Eye (tissue), 1 donor: ENCODE measurements at regions not wholly inside any gene's neighbourhood (a gene's known extent, or its start where the extent isn't known, plus 50 kb on each side); places are given as distances from the start of the nearest gene placed in this dataset.
A peak's percentile ranks its signal among the peaks of the same experiment; 100 is the strongest.
"Not testable (repeated sequence)": the region's sequence is repeated elsewhere in the genome, so short reads cannot be mapped to it uniquely, and the experiment has no call there.

Source experiments
- DNase-seq: peaks from one replicate; pipeline ENCODE4 v3.0.0-alpha.2; 2015

DNA sequence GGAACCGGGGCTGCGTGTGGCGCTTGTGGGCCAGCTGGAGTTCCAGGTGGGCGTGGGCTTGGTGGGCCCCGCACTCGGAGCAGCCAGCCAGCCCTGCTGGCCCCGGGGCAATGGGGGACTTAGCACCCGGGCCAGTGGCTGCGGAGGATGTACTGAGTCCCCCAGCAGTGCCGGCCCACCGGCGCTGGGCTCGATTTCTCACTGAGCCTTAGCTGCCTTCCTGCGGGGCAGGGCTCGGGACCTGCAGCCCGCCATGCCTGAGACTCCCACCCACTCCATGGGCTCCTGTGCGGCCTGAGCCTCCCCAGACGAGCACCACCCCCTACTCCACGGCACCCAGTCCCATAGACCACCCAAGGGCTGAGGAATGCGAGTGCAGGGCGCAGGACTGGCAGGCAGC is 963.6 kb upstream of the PCDH20 start:
- not testable (repeated sequence) for DNase-seq

DNA sequence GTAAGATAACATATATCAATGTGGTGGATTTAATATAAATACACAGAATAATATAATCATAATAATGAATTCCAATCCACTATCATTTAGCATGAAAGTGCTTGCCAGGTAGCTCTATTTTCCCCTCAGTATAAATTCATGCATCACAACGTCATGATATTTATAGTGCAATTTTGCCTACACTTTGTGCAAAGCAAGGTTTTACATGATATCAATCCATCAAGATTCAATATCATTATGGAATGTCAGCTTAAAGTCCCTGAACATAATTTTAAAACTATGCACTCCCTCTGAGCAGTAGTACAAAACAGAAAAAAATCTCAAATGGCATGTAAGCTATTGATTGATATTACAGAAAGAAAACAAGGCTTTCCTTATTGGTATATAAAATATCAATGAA is 962.2 kb upstream of the PCDH20 start:
- no peak for DNase-seq

DNA sequence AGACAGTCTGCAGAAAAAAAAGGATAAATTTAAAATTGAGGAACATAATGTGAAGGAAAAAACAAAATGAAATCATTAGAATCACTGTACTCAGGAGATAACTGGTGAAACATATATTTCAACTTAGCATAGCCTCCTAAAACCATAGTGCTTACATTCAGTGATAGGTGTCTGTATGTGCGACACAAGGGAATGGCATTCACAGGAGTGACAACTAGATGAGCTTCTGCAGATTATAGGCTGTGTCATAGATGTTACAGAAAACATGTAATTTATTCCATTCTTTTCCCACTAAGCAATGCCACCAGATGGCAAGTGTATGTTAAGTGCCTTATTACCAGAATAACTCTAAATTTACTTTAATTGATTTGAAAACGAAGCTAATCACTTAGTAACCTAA is 960.0 kb upstream of the PCDH20 start:
- DNase-seq: no peak

DNA sequence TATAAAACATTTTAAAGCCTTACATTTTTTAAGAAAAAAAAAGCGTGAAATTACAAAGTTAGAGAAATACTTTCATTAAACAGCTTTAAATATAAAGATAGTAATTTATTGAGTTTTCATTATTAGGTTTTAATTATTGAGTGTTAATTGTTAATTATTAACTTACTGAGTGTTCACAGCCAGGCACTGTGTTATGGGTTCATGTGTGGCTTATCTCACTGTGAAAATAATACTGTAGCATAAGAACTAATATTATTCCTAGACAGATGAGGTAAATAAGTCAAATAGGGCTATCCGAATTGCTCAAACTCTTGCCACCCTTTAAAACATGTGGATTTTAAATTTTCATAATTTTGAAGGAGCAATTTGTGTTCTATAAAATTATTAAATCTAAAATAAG is 956.1 kb upstream of the PCDH20 start:
- no peak for DNase-seq

DNA sequence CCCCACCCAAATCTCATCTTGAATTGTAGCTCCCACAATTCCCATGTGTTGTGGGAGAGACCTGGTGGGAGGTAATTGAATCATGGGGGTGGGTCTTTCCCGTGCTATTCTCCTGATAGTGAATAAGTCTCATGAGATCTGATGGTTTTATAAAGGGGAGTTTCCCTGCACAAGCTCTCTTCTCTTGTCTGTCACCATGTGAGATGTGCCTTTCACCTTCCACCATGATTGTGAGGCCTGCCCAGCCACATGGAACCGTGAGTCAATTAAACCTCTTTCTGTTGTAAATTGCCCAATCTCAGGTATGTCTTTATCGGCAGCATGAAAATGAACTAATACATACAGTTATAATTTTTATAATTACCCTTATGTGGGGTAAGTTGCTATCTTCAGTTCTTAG is 952.3 kb upstream of the PCDH20 start:
- not testable (repeated sequence) for DNase-seq

DNA sequence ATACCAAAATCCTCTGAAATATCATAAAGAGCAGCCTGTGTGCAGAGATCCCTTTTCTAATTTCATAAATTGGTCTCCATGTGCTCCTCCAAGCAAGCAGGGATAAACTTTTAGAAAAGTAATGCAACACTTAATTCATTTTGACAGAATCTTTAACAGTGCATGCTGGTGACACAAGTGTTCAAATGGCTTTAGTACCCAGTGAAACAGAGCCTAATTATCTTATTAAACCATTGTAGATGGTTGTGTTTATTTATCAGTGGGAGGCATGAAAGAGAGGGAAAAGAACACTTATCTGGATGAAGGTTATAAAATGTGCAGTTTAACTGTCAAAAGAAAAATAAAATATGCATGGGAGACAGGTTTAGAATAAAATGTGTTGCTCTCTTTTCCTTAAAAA is 945.0 kb upstream of the PCDH20 start:
- DNase-seq: peak; percentile 84

DNA sequence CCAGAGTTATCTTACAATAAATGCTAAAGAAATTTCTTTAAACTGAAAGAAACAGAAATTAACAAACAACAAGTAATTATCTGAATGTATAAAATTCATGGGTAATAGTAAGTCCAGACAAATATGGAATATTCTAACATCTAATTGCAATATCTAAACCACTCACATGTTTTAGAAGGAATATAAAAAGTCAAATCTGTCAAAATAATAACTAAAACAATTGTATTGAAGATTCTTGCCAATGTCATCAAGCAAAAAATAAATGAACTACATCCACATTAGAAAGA is 942.9 kb upstream of the PCDH20 start:
- DNase-seq: no peak

DNA sequence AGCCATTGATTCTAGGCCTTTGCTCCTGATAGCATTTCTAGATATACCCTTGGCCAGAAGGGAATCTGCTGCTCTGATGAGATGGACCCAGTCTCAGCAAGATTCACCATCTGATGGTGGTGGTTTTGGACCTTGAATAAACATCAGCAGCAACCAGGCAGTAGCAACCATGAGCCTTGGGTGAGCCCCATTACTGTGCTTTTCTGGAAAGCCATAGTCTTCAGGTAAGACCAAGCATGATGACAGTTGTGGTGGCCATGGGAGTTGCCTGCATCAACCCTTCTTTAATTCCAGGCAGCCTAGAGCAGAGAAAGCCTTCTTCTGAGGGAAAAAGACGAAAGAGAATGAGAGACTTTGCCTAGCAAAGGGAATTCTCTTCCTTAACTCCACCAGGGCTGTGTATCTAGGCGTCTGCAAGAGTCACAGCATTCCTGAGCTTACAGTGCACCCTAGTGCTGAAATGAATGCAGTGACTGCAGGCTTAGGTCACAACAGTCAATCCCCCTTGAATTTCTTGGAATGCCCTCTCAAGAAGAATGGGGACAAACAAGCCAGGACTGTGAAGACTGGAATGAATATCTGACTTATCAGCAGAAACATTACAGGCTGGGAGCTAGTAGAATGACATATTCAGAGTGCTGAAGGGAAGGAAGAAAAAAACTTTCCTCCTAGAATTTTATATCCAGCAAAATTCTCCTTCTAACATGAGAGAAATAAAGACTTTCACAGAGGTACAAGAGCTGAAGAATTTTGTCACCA is 942.4 kb upstream of the PCDH20 start:
- peak; percentile 38 for DNase-seq

DNA sequence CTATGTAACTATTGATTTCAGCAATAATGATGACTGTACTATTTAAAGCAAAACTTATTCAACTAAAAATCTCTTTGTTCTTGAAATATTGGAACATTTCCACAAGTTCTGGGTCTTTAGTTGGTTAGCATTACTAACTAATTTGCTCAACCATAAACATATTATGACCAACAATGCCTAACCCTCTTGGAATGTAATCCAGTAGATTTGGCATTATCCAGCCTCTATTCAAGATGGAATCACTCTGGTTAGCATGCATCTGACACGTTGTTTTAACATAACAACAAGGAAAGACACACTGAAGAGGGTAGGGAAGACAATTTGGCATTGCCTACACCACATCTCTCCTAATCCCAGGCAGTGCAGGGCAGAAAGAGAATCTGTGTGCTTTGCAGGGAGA is 941.3 kb upstream of the PCDH20 start:
- DNase-seq: no peak

DNA sequence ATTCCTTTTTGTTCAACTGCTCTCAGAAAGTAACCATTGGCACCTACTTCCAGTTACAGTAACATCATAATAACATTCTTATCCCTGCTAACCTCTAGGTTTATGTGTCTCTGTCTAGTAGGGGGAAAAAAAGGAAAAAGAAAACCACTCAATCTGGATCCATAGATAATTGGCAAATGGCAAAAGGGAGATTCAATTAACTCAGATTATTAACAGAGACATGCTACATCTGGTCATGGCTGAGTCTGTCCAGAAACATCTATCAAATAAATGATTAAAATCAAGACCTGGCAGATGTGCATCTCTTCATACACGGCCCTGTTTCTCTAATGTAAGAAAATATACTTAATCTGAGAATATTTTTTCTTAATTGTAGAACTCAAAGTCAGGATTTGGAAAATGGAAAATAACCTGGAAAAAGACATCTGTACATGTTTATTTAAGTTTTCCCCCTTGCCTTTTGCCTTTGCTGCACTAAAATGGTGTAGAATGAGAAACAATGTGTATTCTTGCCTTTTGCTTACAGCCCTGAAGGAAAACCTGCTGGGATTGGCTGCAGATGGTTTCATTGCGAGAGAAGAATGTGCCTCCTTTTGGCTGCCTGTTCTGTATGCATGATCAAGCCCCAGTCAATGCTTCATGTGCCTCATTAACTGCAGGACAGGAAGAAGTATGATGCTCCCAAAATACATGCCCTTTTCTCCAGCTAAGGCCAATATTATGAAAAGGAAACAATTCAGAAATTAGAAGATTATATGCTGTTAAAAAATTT is 921.6 kb upstream of the PCDH20 start:
- peak; percentile 48 for DNase-seq

DNA sequence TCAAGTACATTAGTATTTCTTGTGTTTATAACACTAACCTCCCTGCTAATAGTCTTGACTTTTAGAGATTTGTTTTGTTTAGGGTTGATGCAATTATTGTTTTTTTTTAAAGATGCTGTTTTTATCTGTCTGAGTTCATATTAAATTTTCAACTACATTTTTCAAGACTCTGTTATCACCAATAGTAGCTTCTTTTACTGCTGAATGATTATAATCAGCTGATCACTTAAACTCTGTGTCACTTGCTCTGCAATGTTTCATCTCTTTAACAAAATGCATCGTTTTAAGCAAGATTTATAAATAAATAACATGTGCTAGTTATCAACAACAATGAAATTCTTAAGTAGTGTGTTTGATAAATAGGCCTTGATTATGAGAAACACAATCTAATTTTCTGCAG is 920.9 kb upstream of the PCDH20 start:
- DNase-seq: no peak

DNA sequence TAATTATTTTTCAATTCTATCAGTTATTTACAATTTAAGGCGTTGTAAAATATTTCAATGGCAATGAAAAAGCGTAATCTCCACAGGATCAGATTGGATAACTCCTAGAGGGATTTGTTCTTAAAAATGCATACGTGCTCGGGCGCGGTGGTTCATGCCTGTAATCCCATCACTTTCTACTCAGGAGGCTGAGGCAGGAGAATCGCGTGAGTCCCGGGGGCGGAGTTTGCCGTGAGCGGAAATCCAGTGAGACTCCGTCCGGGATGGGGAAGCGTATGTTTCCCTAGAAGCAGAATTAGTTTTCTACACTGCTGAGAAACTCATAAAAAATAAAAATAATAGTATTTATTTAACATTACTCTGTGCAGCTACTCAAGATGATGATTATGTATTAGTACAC is 917.8 kb upstream of the PCDH20 start:
- DNase-seq: no peak

DNA sequence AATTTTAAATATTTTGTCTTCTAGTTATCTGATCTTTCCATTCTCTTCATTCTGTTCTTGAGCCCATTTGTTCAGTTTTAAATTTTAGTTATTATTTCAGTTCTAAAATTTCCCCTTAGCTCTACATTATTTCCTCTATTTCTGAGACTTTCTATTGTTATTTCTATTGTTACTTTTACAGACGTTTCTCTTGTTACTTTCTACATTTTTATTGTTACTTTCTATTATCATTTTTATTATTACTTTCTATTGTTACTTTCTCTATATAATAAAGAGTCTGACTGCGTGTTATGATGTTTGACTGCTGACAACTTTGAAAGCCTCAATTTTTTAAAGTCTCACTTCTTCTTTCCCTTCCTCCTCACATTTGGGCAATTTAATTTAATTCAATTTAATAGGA is 915.7 kb upstream of the PCDH20 start:
- DNase-seq: no peak

DNA sequence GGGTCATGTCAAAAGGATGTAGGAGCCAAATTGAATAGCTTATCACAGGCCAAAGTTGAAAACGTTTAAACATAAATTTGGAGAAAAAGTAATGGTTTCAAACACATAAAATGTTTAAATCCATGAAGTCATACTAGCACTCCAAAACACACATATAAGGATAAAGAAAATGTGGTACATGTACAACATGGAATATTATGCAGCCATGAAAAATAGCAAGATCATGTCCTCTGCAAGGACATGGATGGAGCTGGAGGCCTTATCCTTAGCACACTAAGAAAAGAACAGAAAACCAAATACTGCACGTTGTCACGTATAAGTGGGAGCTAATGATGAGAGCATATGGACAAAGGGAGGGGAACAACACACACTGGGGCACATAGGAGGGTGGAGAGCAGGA is 911.7 kb upstream of the PCDH20 start:
- DNase-seq: no peak

DNA sequence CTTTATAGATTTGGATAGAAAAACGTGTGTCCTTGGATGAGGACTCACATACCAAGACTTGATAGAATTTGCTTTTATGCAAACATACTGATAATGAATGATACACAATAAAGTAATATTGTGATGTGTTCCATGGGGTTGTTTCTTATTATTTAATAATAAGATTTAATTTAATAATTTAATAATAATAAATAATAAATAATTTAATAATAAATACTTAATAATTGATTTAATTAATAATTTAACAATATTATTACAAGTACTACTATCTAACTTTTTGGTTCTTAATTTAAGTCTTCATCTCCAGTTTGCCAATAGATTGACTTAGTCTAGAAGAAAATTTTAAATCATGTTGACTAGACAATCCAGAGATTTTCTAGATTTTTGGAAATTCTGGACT is 909.2 kb upstream of the PCDH20 start:
- no peak for DNase-seq

DNA sequence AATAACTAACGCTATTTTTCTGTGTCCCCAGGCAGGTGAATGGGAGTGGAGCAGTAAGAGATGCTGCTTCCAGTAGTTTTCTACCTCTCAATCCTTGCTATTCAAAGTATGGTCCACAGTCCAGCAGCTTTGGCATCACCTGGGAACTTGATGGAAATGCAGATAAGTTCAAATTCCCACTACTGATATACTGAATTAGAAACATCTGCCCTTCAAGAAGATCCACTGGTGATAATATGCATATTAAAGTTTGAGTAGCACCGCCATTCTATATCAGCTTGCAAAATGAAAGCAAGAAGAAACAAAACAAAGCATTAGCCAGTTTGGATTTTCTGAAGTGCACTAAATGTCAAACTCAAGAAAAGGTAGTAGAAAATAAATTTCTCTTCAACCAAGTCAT is 906.2 kb upstream of the PCDH20 start:
- no peak for DNase-seq

DNA sequence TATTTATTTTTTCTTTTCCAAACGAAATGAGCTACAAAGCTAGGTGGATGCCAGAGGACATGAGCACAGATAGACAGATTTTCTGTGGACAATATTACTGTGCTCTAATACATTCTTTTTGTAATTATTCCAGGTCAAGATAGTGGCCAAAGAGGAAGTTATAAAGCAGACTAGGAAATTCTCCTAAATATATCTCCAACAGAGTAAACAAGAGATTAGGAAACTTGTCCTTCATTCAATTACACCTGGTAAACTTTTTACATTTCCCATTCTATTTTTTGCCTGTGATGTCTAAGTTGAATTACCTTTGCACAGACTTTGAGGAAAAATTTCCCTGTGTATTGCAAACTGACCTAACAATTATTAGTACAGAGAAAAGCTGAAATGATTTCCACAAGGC is 905.5 kb upstream of the PCDH20 start:
- no peak for DNase-seq

DNA sequence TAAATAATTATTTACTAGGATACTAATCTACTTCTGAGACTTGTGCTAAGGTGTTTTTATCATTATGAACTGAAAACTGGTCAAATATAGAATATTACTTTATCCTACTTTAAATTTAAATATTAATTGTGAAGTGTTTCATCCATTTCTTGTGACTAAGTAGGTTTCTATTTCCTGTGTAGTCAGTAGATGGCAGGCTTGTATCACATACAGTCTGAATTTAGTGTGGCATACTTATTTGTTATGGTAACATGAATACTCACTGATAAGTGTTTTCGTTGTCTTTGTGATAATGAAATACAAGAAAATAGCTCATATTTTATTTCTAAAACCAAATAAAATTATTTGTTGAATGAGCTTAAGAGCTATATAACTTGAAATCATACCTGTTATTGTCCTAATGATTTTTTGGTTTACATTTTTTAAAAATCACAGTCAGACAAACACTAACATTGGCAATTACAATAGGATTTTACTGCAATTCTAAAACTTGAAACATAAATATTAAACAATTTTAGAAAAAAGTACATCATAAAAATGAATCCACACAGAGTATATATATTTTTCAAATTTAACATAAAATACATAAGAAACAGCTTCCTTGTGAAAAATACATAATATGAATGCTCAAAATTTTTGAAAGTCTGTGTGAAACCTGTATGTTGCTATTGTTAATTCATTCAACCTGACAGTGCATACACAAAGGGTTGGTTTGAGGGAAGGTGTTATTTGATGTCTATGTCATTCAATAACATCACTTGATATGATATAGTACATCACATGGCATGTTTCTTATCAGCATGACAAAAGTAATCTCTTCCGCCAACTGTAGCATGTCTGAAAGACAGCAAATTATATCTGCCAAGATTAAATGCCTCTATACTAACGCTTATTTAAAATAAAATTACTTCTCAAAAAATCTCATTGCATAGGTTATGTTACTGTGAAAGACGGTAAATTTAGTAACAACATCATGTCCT is 904.8 kb upstream of the PCDH20 start:
- DNase-seq: peak; percentile 87

DNA sequence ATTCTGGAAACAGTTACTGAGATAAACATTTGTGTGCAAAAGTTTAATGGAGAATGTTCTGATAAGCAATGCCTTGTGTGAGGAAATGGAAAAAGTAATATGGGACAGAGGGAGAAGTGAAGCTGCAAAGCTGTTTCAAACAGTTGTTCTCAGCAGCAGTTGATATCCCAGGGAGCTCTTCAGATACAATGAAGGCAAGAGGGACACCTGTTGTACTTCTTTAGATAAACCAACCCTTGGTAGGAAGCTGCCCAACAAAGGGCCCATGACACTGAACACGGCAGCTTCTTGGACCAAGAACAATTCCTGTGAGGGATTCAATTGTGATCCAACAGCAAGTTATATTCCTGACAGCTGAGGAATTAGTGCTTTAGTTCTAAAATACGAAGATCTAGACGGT is 894.3 kb upstream of the PCDH20 start:
- DNase-seq: no peak

DNA sequence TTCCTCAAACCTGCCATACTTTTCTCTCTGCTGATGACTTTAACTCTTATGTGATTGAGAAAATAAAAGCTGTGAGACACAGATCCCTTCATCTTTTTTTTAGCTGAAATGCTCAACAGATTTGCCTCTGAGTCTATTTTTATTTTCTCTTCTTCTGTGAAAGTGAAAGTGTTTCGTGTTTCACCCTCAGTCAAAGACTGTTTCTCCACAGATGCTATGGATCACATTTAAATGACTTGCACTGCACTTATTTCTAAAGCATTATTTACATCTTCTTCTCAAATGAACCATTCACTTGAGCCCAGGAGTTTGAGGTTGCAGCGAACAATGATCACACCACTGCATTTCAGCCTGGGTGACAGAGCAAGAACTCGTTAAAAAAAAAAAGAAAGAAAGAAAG is 890.1 kb upstream of the PCDH20 start:
- no peak for DNase-seq

DNA sequence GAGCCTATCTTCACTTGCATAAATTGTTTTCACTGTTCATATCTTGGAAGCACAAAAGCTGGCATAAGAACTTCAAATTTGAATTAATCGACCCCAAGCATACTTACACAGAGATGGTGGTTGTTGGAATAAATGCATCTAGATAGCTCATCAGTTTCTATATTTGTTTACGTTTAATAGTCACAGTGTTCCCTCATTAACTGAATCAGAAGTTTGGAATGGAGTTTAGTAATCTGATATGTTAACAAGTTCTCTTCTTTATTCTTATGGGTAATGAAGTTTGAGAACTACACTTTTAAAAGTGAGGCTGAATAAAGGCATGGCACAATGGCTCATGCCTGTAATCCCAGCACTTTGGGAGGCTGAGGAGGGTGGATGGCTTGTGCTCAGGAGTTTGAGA is 886.7 kb upstream of the PCDH20 start:
- no peak for DNase-seq

DNA sequence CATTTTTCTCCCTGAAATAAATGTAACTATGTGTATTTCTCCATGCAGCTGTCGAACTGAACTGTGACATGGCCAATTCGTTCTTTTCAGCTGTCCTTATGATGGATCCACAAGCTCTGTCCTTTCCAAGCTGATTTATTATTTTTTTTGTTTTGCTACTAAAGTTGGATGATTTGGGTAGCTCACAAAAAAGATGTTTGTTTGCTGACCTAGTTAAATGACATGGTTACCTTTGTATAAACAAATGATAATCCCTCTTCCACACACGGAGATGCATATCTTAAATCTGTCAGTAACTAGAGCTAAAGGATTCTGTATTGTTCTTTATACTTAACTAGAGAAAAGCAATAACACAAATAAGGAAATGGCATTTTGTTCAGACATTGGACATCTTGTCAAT is 884.3 kb upstream of the PCDH20 start:
- no peak for DNase-seq

DNA sequence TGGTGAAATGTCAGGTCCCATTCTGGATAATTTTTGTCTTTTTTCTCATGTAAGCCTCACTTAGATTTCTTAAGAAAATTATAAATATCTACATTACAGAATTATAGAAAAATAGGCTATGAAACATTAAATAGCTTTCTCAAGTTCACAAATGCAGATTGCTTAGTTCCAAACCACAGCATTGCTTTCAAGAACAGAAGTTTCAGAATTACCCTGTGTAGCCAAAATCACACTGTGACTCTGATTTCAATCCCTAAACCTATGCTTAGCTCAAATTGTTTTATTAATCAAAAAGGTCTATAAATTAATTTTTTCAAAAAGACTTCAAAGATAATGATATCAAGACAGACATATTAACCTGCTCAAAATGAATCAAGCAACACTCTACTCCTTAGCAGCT is 881.2 kb upstream of the PCDH20 start:
- no peak for DNase-seq

DNA sequence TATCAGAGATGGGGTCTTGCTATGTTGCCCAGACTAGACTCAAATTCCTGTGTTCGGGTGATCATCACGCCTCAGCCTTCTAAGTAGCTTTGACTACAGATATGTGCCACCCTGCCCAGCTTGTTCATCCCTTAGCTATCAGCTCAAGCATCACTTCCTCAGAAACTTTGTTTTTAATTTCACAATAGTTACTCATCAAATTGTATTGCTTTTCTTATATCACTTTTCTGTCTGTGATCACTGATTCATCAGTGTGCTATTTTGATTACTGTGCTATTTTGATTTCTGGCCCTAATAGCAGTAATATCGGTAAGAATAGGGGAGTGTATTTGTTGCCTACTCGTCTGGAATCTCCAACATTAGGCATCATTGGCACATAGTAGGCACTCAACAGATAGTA is 878.6 kb upstream of the PCDH20 start:
- no peak for DNase-seq
